Natural killer cell (primary cell): ENCODE measurements at regions not wholly inside any gene's neighbourhood (a gene's known extent, or its start where the extent isn't known, plus 50 kb on each side); places are given as distances from the start of the nearest gene placed in this dataset.

ENCODE experiments used
- ATAC-seq, 3 donors: fragments of 150-1000 bp in 2 of 3; fragments of 200-7000 bp in 1 of 3; cut with Tn5 transposase; 1 replicate in 1 of 3; 2 replicates in 2 of 3; pipeline ENCODE4 v1.10.0; 2021; ENCODE audit warnings: mild to moderate bottlenecking in 2 of 3, moderate library complexity in 2 of 3
- DNase-seq, 2 donors: peaks; one replicate each; pipeline versions ENCODE4 v3.0.0 to v3.0.0-alpha.2; 2013 to 2021; ENCODE audit warnings: mixed read lengths in 1 of 2
- H3K27ac ChIP-seq: one replicate; pipeline ENCODE4 v1.5.1; 2013; ENCODE audit warnings: mild to moderate bottlenecking, low read length
- H3K27me3 ChIP-seq: one replicate; pipeline ENCODE4 v1.6.1; 2013; ENCODE audit warnings: low read length; ENCODE audit not compliant: control insufficient read depth, insufficient read depth
- H3K36me3 ChIP-seq: one replicate; pipeline ENCODE4 v1.6.1; 2013; ENCODE audit warnings: low read length; ENCODE audit not compliant: control insufficient read depth, insufficient read depth
- H3K4me1 ChIP-seq: one replicate; pipeline ENCODE4 v1.6.1; 2013; ENCODE audit warnings: low read length; ENCODE audit not compliant: control insufficient read depth, insufficient read depth
- H3K4me3 ChIP-seq: one replicate; pipeline ENCODE4 v1.5.1; 2013; ENCODE audit warnings: low read length
- H3K9me3 ChIP-seq: one replicate; pipeline ENCODE4 v1.6.1; 2013; ENCODE audit warnings: low read length; ENCODE audit not compliant: control insufficient read depth, insufficient read depth
- H3K27ac Mint-ChIP-seq, 2 donors: one replicate each; pipeline ENCODE4 v1.8.0; 2022; ENCODE audit warnings: mild to moderate bottlenecking in 2 of 2, mixed read lengths in 2 of 2, moderate library complexity in 1 of 2
- H3K27me3 Mint-ChIP-seq, 2 donors: one replicate each; pipeline ENCODE4 v1.8.0; 2022; ENCODE audit warnings: low read depth in 2 of 2, mixed read lengths in 2 of 2
- H3K36me3 Mint-ChIP-seq: one replicate; pipeline ENCODE4 v1.8.0; 2022; ENCODE audit warnings: mixed read lengths
- H3K4me1 Mint-ChIP-seq, 2 donors: one replicate each; pipeline ENCODE4 v1.8.0; 2022; ENCODE audit warnings: mixed read lengths in 2 of 2
- H3K4me3 Mint-ChIP-seq: one replicate; pipeline ENCODE4 v1.8.0; 2022; ENCODE audit warnings: mild to moderate bottlenecking, moderate library complexity, mixed read lengths
- H3K9me3 Mint-ChIP-seq, 2 donors: one replicate each; pipeline ENCODE4 v1.8.0; 2022; ENCODE audit warnings: mixed read lengths in 2 of 2
- CTCF ChIP-seq: fragments of 200-600 bp; IDR thresholded peaks from one replicate; pipeline ENCODE4 v1.8.0; 2022; ENCODE audit warnings: antibody characterized with exemption
- WGBS: methylation state at CpG from one replicate; pipeline ENCODE4 v1.1.7; 2013; ENCODE audit warnings: missing lambda C conversion rate; ENCODE audit not compliant: insufficient coverage; 5-methylcytosine and 5-hydroxymethylcytosine counted together
- intact Hi-C: fragments of 100-400 bp; cut with micrococcal nuclease; formaldehyde crosslinking; loops from one replicate; pipeline ENCODE4 v1.14.2; 2022

- no peaks in the 10 kb centered on the region for H3K4me1 ChIP-seq
- WGBS: no CpG with 5 or more reads among the region's 1 CpG
- no peak for ATAC-seq
- H3K9me3 Mint-ChIP-seq: peaks cover 0 to 6% of the 10 kb centered on the region in 2 donors
- no peaks in the 10 kb centered on the region for H3K27me3 Mint-ChIP-seq
- no peak overlapping the region for H3K27ac Mint-ChIP-seq
- no peak for TF ChIP-seq CTCF
- H3K4me3 Mint-ChIP-seq: no peak overlapping the region
- intact Hi-C loops: no loop called here
- H3K27ac ChIP-seq: no peak overlapping the region
- H3K27me3 ChIP-seq: no peaks in the 10 kb centered on the region
- H3K9me3 ChIP-seq: no peaks in the 10 kb centered on the region
- H3K4me1 Mint-ChIP-seq: peaks cover 0 to 4% of the 10 kb centered on the region in 2 donors
- no peak overlapping the region for H3K4me3 ChIP-seq
- no peaks in the 10 kb centered on the region for H3K36me3 ChIP-seq
- DNase-seq: no peak
- no peaks in the 10 kb centered on the region for H3K36me3 Mint-ChIP-seq
These were observed 250.1 kb upstream of the LUZP2 start for GRCh38 chr11:24246715-24247114.

- intact Hi-C loops: no loop called here
- no peak for ATAC-seq
- no peak for DNase-seq
- no peaks in the 10 kb centered on the region for H3K27me3 ChIP-seq
- H3K9me3 ChIP-seq: no peaks in the 10 kb centered on the region
- Mint-ChIP-seq H3K36me3 (no peaks in the 10 kb centered on the region), H3K9me3 (peaks cover 0 to 6% of the 10 kb centered on the region in 2 donors), H3K27me3 (no peaks in the 10 kb centered on the region), H3K27ac (no peak overlapping the region), H3K4me1 (peaks cover 0 to 4% of the 10 kb centered on the region in 2 donors), H3K4me3 (no peak overlapping the region)
- no peaks in the 10 kb centered on the region for H3K36me3 ChIP-seq
- TF ChIP-seq CTCF: no peak
- WGBS: no CpG with 5 or more reads among the region's 3 CpGs
- H3K4me3 ChIP-seq: no peak overlapping the region
- H3K4me1 ChIP-seq: no peaks in the 10 kb centered on the region
- no peak overlapping the region for H3K27ac ChIP-seq
These were observed 249.0 kb upstream of the LUZP2 start for GRCh38 chr11:24247846-24248245.

DNA sequence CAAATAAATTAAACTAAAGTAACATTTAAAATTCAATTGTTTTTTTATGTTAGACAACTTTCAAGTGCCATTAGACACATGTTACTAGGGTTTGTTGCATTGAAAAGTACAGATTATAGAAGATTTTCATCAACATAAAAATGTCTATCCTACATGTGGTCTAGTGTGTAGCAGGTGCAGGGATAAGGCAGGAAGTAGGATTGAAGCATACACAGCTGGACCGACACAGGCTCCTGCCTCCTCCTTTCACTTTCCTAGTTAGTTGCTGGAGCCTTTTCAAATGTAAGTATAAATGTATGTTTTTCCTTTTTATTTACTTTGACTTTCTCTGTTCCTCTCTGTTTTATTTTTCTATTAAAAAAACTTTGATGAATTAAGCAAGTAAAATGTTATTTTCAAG, 246.9 kb upstream of the LUZP2 start:
- H3K36me3 Mint-ChIP-seq: no peaks in the 10 kb centered on the region
- WGBS: no CpG with 5 or more reads among the region's 1 CpG
- H3K4me1 ChIP-seq: no peaks in the 10 kb centered on the region

More for the DNA sequence above, 246.9 kb upstream of the LUZP2 start:
- no peak for DNase-seq
- no peak overlapping the region for H3K27ac Mint-ChIP-seq
- Histone ChIP-seq H3K9me3 (no peaks in the 10 kb centered on the region), H3K36me3 (no peaks in the 10 kb centered on the region), H3K4me3 (no peak overlapping the region), H3K27me3 (no peaks in the 10 kb centered on the region), H3K27ac (no peak overlapping the region)
- intact Hi-C loops: no loop called here
- no peaks in the 10 kb centered on the region for H3K27me3 Mint-ChIP-seq
- no peak for ATAC-seq
- H3K9me3 Mint-ChIP-seq: no peaks in the 10 kb centered on the region
- no peak for TF ChIP-seq CTCF
- peaks cover 0 to 4% of the 10 kb centered on the region in 2 donors for H3K4me1 Mint-ChIP-seq
- H3K4me3 Mint-ChIP-seq: no peak overlapping the region
